ENCODE measurements at regions not wholly inside any gene's neighbourhood (a gene's known extent, or its start where the extent isn't known, plus 50 kb on each side); places are given as distances from the start of the nearest gene placed in this dataset.

- Histone ChIP-seq H3K27me3 (no peaks in the 10 kb centered on the region), H3K36me3 (no peaks in the 10 kb centered on the region), H3K4me1 (no peaks in the 10 kb centered on the region), H3K9me3 (no peaks in the 10 kb centered on the region), H3K4me3 (ENCODE audit: low read depth, low read length) (no peak overlapping the region)
- no peak for DNase-seq
- TF ChIP-seq, protein P1, sequence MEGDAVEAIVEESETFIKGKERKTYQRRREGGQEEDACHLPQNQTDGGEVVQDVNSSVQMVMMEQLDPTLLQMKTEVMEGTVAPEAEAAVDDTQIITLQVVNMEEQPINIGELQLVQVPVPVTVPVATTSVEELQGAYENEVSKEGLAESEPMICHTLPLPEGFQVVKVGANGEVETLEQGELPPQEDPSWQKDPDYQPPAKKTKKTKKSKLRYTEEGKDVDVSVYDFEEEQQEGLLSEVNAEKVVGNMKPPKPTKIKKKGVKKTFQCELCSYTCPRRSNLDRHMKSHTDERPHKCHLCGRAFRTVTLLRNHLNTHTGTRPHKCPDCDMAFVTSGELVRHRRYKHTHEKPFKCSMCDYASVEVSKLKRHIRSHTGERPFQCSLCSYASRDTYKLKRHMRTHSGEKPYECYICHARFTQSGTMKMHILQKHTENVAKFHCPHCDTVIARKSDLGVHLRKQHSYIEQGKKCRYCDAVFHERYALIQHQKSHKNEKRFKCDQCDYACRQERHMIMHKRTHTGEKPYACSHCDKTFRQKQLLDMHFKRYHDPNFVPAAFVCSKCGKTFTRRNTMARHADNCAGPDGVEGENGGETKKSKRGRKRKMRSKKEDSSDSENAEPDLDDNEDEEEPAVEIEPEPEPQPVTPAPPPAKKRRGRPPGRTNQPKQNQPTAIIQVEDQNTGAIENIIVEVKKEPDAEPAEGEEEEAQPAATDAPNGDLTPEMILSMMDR (IDR thresholded peaks at IDR 0.05; ENCODE audit: low read depth, low read length) = no peak
Observed at GRCh38 chr11:28822576-28822975, 714.4 kb downstream of the METTL15 start.

DNA sequence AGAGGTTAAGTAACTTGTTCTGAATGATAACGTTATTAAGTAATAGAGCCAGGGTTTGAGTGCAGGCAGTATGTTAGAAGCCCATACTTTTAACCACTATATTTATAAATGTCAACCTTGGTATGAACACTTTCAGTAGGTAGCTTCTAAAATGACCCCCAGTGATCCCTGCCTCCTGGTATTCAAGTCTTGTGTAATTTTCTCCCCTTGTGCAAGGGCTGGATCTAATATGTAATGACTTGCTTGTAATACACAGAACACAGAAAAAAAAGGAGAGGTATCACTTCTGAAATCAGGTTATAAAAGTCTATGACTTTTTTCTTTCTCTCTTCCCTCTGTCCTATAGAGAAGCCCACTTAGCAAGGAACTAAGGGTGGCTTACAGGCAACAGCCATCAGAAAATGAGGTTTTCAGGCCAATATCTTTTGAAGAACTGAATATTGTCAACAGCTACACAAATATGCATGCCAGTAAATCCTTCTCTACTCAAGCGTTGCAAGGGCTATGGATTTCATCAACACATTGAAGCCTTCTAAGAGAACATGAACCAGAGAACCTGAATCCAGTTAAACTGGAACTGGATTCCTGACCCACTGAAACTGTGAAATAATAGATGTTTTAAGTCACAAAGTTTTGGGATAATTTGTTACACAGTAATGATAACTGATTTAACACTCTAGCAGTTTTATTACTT is 712.3 kb downstream of the METTL15 start:
- Histone ChIP-seq H3K9me3 (no peaks in the 10 kb centered on the region), H3K4me3 (ENCODE audit: low read depth, low read length) (no peak overlapping the region), H3K27me3 (no peaks in the 10 kb centered on the region), H3K36me3 (no peaks in the 10 kb centered on the region), H3K4me1 (no peaks in the 10 kb centered on the region)
- TF ChIP-seq, protein P1 (IDR thresholded peaks at IDR 0.05; ENCODE audit: low read depth, low read length) = no peak
- no peak for DNase-seq

GRCh38 chr11:28819741-28820140 is 711.6 kb downstream of the METTL15 start:
- H3K4me1 ChIP-seq = no peaks in the 10 kb centered on the region
- H3K36me3 ChIP-seq = no peaks in the 10 kb centered on the region
- H3K9me3 ChIP-seq = no peaks in the 10 kb centered on the region
- H3K27me3 ChIP-seq = no peaks in the 10 kb centered on the region
- H3K4me3 ChIP-seq (ENCODE audit: low read depth, low read length) = no peak overlapping the region
- DNase-seq = no peak
- TF ChIP-seq, protein P1 (IDR thresholded peaks at IDR 0.05; ENCODE audit: low read depth, low read length) = no peak

- DNase-seq = no peak
- no peaks in the 10 kb centered on the region for H3K36me3 ChIP-seq
- H3K4me1 ChIP-seq = no peaks in the 10 kb centered on the region
- H3K9me3 ChIP-seq = no peaks in the 10 kb centered on the region
- H3K27me3 ChIP-seq = no peaks in the 10 kb centered on the region
- TF ChIP-seq, protein P1 (IDR thresholded peaks at IDR 0.05; ENCODE audit: low read depth, low read length) = no peak
- no peak overlapping the region for H3K4me3 ChIP-seq (ENCODE audit: low read depth, low read length)
Observed at GRCh38 chr11:28815110-28815509, 706.9 kb downstream of the METTL15 start.

DNA sequence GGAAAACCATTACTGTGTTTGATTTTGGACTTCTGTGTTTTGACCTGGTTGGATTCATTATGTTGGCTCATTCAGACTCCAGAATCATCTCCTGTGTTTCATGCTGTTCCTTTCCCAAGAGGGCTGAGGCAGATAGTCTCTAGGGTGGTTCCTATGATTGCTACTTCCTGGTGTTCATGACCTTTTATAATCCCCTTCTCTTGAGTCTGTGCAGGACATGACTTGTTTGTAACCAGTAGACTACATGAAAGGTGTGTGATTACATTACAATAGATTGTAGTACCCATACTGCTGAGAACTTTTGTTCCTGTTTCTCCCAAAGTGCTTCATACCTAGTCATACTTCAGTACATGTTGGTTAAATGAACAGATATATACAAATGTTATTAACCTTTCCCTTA is 700.6 kb downstream of the METTL15 start:
- DNase-seq = no peak
- no peaks in the 10 kb centered on the region for H3K36me3 ChIP-seq
- TF ChIP-seq, protein P1 (IDR thresholded peaks at IDR 0.05; ENCODE audit: low read depth, low read length) = no peak

DNA sequence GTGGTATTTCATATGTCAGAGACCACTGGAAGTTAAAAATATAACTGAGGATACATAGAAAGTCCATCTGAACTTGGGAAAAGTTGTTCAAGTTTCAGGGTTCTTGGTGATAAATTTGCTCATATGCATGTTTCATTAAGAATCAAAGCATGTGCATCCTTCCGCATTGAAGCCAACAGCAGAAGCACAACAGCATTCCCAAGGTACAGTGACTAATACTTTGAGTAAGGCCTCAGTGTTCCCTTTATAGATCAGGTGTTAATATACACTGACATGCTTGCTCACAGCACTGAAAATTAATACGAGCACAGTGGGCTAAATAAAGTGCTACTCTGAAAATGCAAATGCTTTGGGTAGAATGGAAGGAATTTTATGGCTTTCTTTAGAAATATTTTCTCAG is 691.1 kb downstream of the METTL15 start:
- no peak for DNase-seq

More for the DNA sequence above, 700.6 kb downstream of the METTL15 start:
- Histone ChIP-seq H3K27me3 (no peaks in the 10 kb centered on the region), H3K4me3 (ENCODE audit: low read depth, low read length) (no peak overlapping the region), H3K4me1 (no peaks in the 10 kb centered on the region), H3K9me3 (no peaks in the 10 kb centered on the region)

More for the DNA sequence above, 691.1 kb downstream of the METTL15 start:
- no peaks in the 10 kb centered on the region for H3K27me3 ChIP-seq
- H3K4me3 ChIP-seq (ENCODE audit: low read depth, low read length) = no peak overlapping the region
- no peaks in the 10 kb centered on the region for H3K4me1 ChIP-seq
- H3K36me3 ChIP-seq = no peaks in the 10 kb centered on the region
- H3K9me3 ChIP-seq = no peaks in the 10 kb centered on the region
- TF ChIP-seq, protein P1 (IDR thresholded peaks at IDR 0.05; ENCODE audit: low read depth, low read length) = no peak

Data from BE2C (cell line).